Hepatocyte (in vitro differentiated cells): ENCODE measurements at regions not wholly inside any gene's neighbourhood (a gene's known extent, or its start where the extent isn't known, plus 50 kb on each side); places are given as distances from the start of the nearest gene placed in this dataset.

ENCODE experiments used
- EZH2phosphoT487 ChIP-seq: fragments of 200-600 bp; sonication (generic); IDR thresholded peaks from one replicate; pipeline ENCODE4 v1.6.1; 2018; ENCODE audit warnings: antibody characterized with exemption, mild to moderate bottlenecking, low read depth, moderate library complexity; ENCODE audit not compliant: unreplicated experiment, severe bottlenecking
- TF ChIP-seq, protein P1 (sequence below): fragments of 200-600 bp; sonication (generic); IDR thresholded peaks from 2 replicates; pipeline ENCODE4 v1.5.1; 2016; ENCODE audit warnings: antibody characterized with exemption, mild to moderate bottlenecking; ENCODE audit not compliant: poor library complexity

GRCh38 chr2:34567128-34567527, 968.0 kb upstream of the FAM98A start:
- TF ChIP-seq, protein P1, sequence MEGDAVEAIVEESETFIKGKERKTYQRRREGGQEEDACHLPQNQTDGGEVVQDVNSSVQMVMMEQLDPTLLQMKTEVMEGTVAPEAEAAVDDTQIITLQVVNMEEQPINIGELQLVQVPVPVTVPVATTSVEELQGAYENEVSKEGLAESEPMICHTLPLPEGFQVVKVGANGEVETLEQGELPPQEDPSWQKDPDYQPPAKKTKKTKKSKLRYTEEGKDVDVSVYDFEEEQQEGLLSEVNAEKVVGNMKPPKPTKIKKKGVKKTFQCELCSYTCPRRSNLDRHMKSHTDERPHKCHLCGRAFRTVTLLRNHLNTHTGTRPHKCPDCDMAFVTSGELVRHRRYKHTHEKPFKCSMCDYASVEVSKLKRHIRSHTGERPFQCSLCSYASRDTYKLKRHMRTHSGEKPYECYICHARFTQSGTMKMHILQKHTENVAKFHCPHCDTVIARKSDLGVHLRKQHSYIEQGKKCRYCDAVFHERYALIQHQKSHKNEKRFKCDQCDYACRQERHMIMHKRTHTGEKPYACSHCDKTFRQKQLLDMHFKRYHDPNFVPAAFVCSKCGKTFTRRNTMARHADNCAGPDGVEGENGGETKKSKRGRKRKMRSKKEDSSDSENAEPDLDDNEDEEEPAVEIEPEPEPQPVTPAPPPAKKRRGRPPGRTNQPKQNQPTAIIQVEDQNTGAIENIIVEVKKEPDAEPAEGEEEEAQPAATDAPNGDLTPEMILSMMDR = no peak
- TF ChIP-seq EZH2phosphoT487 = no peak
